ENCODE measurements at regions not wholly inside any gene's neighbourhood (a gene's known extent, or its start where the extent isn't known, plus 50 kb on each side); places are given as distances from the start of the nearest gene placed in this dataset.

GRCh38 chr3:89635137-89635536 is 527.7 kb downstream of the EPHA3 start:
- intact Hi-C loops (cut with micrococcal nuclease; ENCODE audit: unreplicated experiment), result no loop called here
- no TSS peak for BruUV-seq (replicated peaks)
- H3F3A ChIP-seq (ENCODE audit: insufficient read depth, low read depth), result no peaks in the 10 kb centered on the region
- H3K36me3 ChIP-seq (ENCODE audit: low read depth), result no peaks in the 10 kb centered on the region
- ChIA-PET POLR2A (ENCODE audit: unreplicated experiment) (no interaction called here), CTCF (no interaction called here)
- no peaks in the 10 kb centered on the region for H3K4me1 ChIP-seq (replicated peaks; ENCODE audit: insufficient read depth)
- H3K9me2 ChIP-seq (ENCODE audit: insufficient read depth), result no peaks in the 10 kb centered on the region
- no peaks in the 10 kb centered on the region for H4K20me1 ChIP-seq (ENCODE audit: insufficient read depth)
- H2AFZ ChIP-seq, result no peak overlapping the region
- DNase-seq, result no peak
- no peaks in the 10 kb centered on the region for H3K27me3 ChIP-seq (ENCODE audit: insufficient read depth, low read depth)
- no peak overlapping the region for H3K4me2 ChIP-seq
- H3K9me3 ChIP-seq (ENCODE audit: insufficient read depth, low read depth), result no peaks in the 10 kb centered on the region
- no peaks in the 10 kb centered on the region for H3K79me2 ChIP-seq (ENCODE audit: low read depth)
- H3K4me3 ChIP-seq, result no peak overlapping the region
- H3K27ac ChIP-seq, result no peak overlapping the region
- no peak for TF ChIP-seq EZH2 (IDR thresholded peaks at IDR 0.05; ENCODE audit: low read depth)
- TF ChIP-seq CTCF (conservative IDR thresholded peaks at IDR 0.05), result no peak

DNA sequence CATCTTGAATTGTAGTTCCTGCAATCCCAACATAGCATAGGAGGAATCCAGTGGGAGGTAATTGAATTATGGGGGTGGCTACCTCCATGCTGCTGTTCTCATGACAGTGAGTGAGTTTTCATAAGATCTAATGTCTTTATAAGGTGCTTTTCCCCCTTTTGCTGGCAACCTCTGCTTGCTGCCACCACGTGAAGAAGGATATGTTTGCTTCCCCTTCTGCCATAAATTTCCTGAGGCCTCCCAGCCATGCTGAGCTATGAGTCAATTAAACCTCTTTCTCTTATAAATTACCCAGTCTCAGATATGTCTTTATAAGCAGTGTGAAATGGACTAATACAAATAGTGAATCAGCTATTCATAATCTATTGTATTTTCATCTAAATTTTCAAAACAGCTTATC is 537.3 kb downstream of the EPHA3 start:
- Histone ChIP-seq H3K79me2 (ENCODE audit: low read depth) (no peaks in the 10 kb centered on the region), H3K36me3 (ENCODE audit: low read depth) (no peaks in the 10 kb centered on the region), H3K27me3 (ENCODE audit: insufficient read depth, low read depth) (no peaks in the 10 kb centered on the region), H4K20me1 (ENCODE audit: insufficient read depth) (no peaks in the 10 kb centered on the region), H3K9me3 (ENCODE audit: insufficient read depth, low read depth) (no peaks in the 10 kb centered on the region), H3K4me3 (no peak overlapping the region), H3K27ac (no peak overlapping the region), H3K9me2 (ENCODE audit: insufficient read depth) (no peaks in the 10 kb centered on the region), H3K4me2 (no peak overlapping the region), H3F3A (ENCODE audit: insufficient read depth, low read depth) (no peaks in the 10 kb centered on the region), H3K4me1 (replicated peaks; ENCODE audit: insufficient read depth) (no peaks in the 10 kb centered on the region), H2AFZ (no peak overlapping the region)
- intact Hi-C loops (cut with micrococcal nuclease; ENCODE audit: unreplicated experiment), result no loop called here
- POLR2A ChIA-PET (ENCODE audit: unreplicated experiment), result no interaction called here
- no peak for DNase-seq
- no TSS peak for BruUV-seq (replicated peaks)
- no peak for TF ChIP-seq EZH2 (IDR thresholded peaks at IDR 0.05; ENCODE audit: low read depth)
- no peak for TF ChIP-seq CTCF (conservative IDR thresholded peaks at IDR 0.05)
- CTCF ChIA-PET, result no interaction called here

DNA sequence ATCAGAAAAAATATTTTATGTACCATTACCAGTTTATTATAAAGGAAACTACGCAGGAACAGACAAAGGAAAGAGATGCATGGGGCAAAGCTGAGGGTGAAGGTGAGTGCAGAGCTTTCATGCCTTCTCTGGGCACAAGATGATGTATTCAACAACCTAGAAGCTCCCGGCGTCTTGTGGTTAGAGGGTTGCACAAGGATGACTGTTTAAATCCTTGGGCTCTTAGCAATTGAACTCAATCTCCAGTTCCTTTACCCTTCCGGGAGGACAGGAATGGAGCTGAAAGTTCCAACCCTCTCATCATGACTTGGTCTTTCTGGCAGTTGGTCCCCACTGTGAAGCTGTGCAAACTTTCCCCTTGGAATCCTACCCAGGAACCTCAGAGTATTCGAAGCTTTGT is 542.0 kb downstream of the EPHA3 start:
- H3K4me1 ChIP-seq (replicated peaks; ENCODE audit: insufficient read depth), result no peaks in the 10 kb centered on the region
- POLR2A ChIA-PET (ENCODE audit: unreplicated experiment), result no interaction called here
- CTCF ChIA-PET, result no interaction called here
- H3F3A ChIP-seq (ENCODE audit: insufficient read depth, low read depth), result no peaks in the 10 kb centered on the region
- no peaks in the 10 kb centered on the region for H3K79me2 ChIP-seq (ENCODE audit: low read depth)
- H4K20me1 ChIP-seq (ENCODE audit: insufficient read depth), result no peaks in the 10 kb centered on the region
- intact Hi-C loops (cut with micrococcal nuclease; ENCODE audit: unreplicated experiment), result no loop called here
- no peaks in the 10 kb centered on the region for H3K27me3 ChIP-seq (ENCODE audit: insufficient read depth, low read depth)
- no peaks in the 10 kb centered on the region for H3K36me3 ChIP-seq (ENCODE audit: low read depth)
- 0 out of 2 replicates have a peak, but pooled peaks cover 4% of the 10 kb centered on the region for H3K9me2 ChIP-seq (ENCODE audit: insufficient read depth)
- H2AFZ ChIP-seq, result no peak overlapping the region
- no peak overlapping the region for H3K27ac ChIP-seq
- BruUV-seq (replicated peaks), result no TSS peak
- H3K4me2 ChIP-seq, result no peak overlapping the region
- TF ChIP-seq EZH2 (IDR thresholded peaks at IDR 0.05; ENCODE audit: low read depth) (no peak), CTCF (conservative IDR thresholded peaks at IDR 0.05) (no peak)
- no peaks in the 10 kb centered on the region for H3K9me3 ChIP-seq (ENCODE audit: insufficient read depth, low read depth)
- no peak overlapping the region for H3K4me3 ChIP-seq
- no peak for DNase-seq
